ENCODE measurements at regions not wholly inside any gene's neighbourhood (a gene's known extent, or its start where the extent isn't known, plus 50 kb on each side); places are given as distances from the start of the nearest gene placed in this dataset.

- DNase-seq (ENCODE audit: low spot score) = no peak
Measured at GRCh38 chr21:38556390-38556789, 58.1 kb upstream of the ERG start.

GRCh38 chr21:38561205-38561604 lies 62.9 kb upstream of the ERG start:
- no peak for DNase-seq (ENCODE audit: low spot score)

GRCh38 chr21:38561613-38562581 lies 63.6 kb upstream of the ERG start:
- DNase-seq (ENCODE audit: low spot score) = no peak

GRCh38 chr21:38567335-38567969 lies 69.2 kb upstream of the ERG start:
- DNase-seq (ENCODE audit: low spot score) = no peak

- no peak for DNase-seq (ENCODE audit: low spot score)
Measured at GRCh38 chr21:38567970-38568360, 69.7 kb upstream of the ERG start.

GRCh38 chr21:38569733-38570132 lies 71.5 kb upstream of the ERG start:
- DNase-seq (ENCODE audit: low spot score) = no peak

GRCh38 chr21:38570596-38570995 lies 72.3 kb upstream of the ERG start:
- no peak for DNase-seq (ENCODE audit: low spot score)

GRCh38 chr21:38574895-38575575 lies 76.8 kb upstream of the ERG start:
- DNase-seq (ENCODE audit: low spot score) = no peak

GRCh38 chr21:38577887-38578286 lies 79.6 kb upstream of the ERG start:
- no peak for DNase-seq (ENCODE audit: low spot score)

- DNase-seq (ENCODE audit: low spot score) = no peak
Measured at GRCh38 chr21:38590449-38591217, 92.4 kb upstream of the ERG start.

GRCh38 chr21:38591218-38591537 lies 92.9 kb upstream of the ERG start:
- no peak for DNase-seq (ENCODE audit: low spot score)

- DNase-seq (ENCODE audit: low spot score) = no peak
Measured at GRCh38 chr21:38596264-38597042, 98.2 kb upstream of the ERG start.

- DNase-seq (ENCODE audit: low spot score) = no peak
Measured at GRCh38 chr21:38597421-38597820, 99.1 kb upstream of the ERG start.

GRCh38 chr21:38598413-38598812 lies 100.1 kb upstream of the ERG start:
- no peak for DNase-seq (ENCODE audit: low spot score)

- DNase-seq (ENCODE audit: low spot score) = no peak
Measured at GRCh38 chr21:38599381-38599975, 101.2 kb upstream of the ERG start.

GRCh38 chr21:38600106-38600505 lies 101.8 kb upstream of the ERG start:
- no peak for DNase-seq (ENCODE audit: low spot score)

GRCh38 chr21:38605236-38605635 lies 107.0 kb upstream of the ERG start:
- no peak for DNase-seq (ENCODE audit: low spot score)

GRCh38 chr21:38609580-38609979 lies 111.3 kb upstream of the ERG start:
- DNase-seq (ENCODE audit: low spot score) = no peak

GRCh38 chr21:38610623-38611251 lies 112.5 kb upstream of the ERG start:
- DNase-seq (ENCODE audit: low spot score) = no peak

GRCh38 chr21:38611277-38611676 lies 113.0 kb upstream of the ERG start:
- DNase-seq (ENCODE audit: low spot score) = no peak

- no peak for DNase-seq (ENCODE audit: low spot score)
Measured at GRCh38 chr21:38613686-38614085, 115.4 kb upstream of the ERG start.

Measured in hepatic stellate cell (primary cell).